ENCODE measurements at regions not wholly inside any gene's neighbourhood (a gene's known extent, or its start where the extent isn't known, plus 50 kb on each side); places are given as distances from the start of the nearest gene placed in this dataset.
"Not testable (repeated sequence)": the region's sequence is repeated elsewhere in the genome, so short reads cannot be mapped to it uniquely, and the experiment has no call there.

- DNase-seq, result no peak
Measured at GRCh38 chr5:162209005-162209605, 141.5 kb downstream of the GABRG2 start.

- no peak for DNase-seq
Measured at GRCh38 chr5:162214551-162214950, 147.0 kb downstream of the GABRG2 start.

GRCh38 chr5:162217037-162217436 is 149.5 kb downstream of the GABRG2 start:
- no peak for DNase-seq

GRCh38 chr5:162221910-162222309 is 154.3 kb downstream of the GABRG2 start:
- no peak for DNase-seq

GRCh38 chr5:162227075-162227474 is 159.5 kb downstream of the GABRG2 start:
- no peak for DNase-seq

- no peak for DNase-seq
Measured at GRCh38 chr5:162230348-162230747, 162.8 kb downstream of the GABRG2 start.

- no peak for DNase-seq
Measured at GRCh38 chr5:162231522-162231921, 163.9 kb downstream of the GABRG2 start.

- DNase-seq, result no peak
Measured at GRCh38 chr5:162240734-162241133, 173.2 kb downstream of the GABRG2 start.

GRCh38 chr5:162242416-162242815 is 174.8 kb downstream of the GABRG2 start:
- DNase-seq, result no peak

GRCh38 chr5:162243651-162244050 is 176.1 kb downstream of the GABRG2 start:
- no peak for DNase-seq

GRCh38 chr5:162248107-162248713 is 180.6 kb downstream of the GABRG2 start:
- DNase-seq, result no peak

- no peak for DNase-seq
Measured at GRCh38 chr5:162256711-162257110, 189.1 kb downstream of the GABRG2 start.

GRCh38 chr5:162268694-162269481 is 201.3 kb downstream of the GABRG2 start:
- no peak for DNase-seq

- DNase-seq, result no peak
Measured at GRCh38 chr5:162272417-162272816, 204.8 kb downstream of the GABRG2 start.

GRCh38 chr5:162274679-162275078 is 207.1 kb downstream of the GABRG2 start:
- DNase-seq, result no peak

GRCh38 chr5:162275387-162275786 is 207.8 kb downstream of the GABRG2 start:
- DNase-seq, result not testable (repeated sequence)

GRCh38 chr5:162282191-162282590 is 214.6 kb downstream of the GABRG2 start:
- DNase-seq, result no peak

- DNase-seq, result no peak
Measured at GRCh38 chr5:162283609-162284008, 216.0 kb downstream of the GABRG2 start.

GRCh38 chr5:162288647-162289296 is 221.2 kb downstream of the GABRG2 start:
- DNase-seq, result no peak

- DNase-seq, result no peak
Measured at GRCh38 chr5:162289489-162289888, 221.9 kb downstream of the GABRG2 start.

- DNase-seq, result no peak
Measured at GRCh38 chr5:162299793-162300192, 232.2 kb downstream of the GABRG2 start.

GRCh38 chr5:162301356-162301755 is 233.8 kb downstream of the GABRG2 start:
- DNase-seq, result no peak

GRCh38 chr5:162323466-162323865 is 255.9 kb downstream of the GABRG2 start:
- DNase-seq, result no peak

GRCh38 chr5:162324328-162324727 is 256.8 kb downstream of the GABRG2 start:
- DNase-seq, result no peak

All from activated naive CD4-positive, alpha-beta T cell treated with Interleukin-2 at 50 U/mL for 16 hours (primary cell).